ENCODE measurements at regions not wholly inside any gene's neighbourhood (a gene's known extent, or its start where the extent isn't known, plus 50 kb on each side); places are given as distances from the start of the nearest gene placed in this dataset.

DNA sequence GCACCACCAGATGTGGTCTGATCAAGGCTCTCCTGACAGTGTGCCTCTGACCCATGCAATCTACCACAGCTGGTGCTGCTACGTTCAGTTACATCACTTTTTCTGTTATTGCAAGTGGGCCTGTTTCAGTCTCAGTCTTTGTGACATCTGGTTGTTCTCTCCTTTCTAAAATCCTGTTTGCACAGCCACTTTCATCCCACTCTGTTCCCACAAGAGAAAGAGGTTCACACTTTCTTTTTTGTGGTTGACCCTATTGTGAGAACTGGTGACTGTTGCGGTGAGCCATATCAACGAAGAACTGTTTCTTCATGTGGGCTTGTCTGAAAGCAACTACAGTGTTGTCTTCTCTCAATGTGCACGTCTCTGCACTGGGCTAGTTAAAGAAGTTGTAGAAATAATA is 342.8 kb upstream of the ARPP21 start:
- no peak for TF ChIP-seq POLR2AphosphoS5 (IDR thresholded peaks at IDR 0.05; ENCODE audit: low read depth, low read length)
- no peak for TF ChIP-seq POLR2A (IDR thresholded peaks at IDR 0.05; ENCODE audit: low read depth, low read length)
- TF ChIP-seq TAF1 (IDR thresholded peaks at IDR 0.05; ENCODE audit: low read depth, low read length) = no peak
- no peak for TF ChIP-seq PAX5 (IDR thresholded peaks at IDR 0.05; ENCODE audit: insufficient read depth, low read length, severe bottlenecking)
